ENCODE measurements at regions not wholly inside any gene's neighbourhood (a gene's known extent, or its start where the extent isn't known, plus 50 kb on each side); places are given as distances from the start of the nearest gene placed in this dataset.

DNA sequence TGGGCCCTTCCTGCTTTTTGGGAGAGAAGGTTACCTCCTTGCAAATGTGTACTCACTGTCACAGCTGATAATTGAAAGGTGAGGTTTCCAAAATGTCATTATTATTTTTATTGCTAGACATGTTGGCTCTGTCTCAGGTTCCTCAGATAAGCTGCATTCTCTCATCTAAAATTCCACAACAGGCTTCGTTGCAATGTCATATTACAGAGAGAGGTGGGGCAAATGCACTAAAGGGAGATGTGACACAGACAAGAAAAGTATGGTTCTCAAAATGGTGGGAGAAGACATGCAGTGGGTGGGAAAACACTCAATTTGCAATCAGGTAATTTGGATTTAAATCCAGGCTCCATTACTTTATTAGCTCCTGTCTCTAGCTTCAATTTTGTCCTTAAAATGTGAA is 256.4 kb upstream of the POU3F2 start:
- no peak for DNase-seq

DNA sequence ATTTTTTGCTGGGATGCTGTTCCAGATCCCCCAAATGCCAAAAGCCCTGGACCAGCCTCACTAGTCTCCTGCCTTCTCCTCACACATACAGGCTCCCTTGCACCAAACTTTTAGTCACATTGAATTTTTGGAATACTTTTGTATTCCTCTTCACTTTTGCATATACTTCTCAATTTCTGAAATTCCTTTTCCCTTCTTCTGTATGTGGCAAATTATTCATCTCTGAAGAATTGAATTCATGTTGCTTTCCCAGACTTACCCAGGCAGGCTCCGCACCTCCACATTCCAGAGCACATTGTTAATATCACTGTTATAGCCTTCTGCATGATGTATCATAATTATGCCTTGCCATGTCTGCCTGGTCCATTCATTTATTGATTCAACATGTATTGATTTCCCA is 255.3 kb upstream of the POU3F2 start:
- no peak for DNase-seq

DNA sequence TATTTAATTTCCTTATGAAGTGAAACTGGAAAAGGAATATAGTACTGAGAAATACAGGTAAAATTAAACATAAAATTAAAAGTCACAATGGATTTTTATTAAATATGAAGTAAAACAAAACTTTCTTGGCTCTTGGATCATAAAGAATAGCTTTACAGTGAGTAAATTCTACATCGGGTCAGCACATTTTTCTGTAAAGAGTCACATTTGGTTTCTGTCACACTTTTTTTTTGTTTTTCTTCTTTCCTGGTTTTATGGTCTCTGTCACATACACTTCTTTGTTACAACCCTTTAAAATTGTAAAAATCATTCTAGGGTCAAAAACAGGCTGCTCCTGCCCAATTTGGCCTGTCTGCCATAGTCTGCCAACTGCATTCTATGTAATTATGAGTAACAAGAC is 254.4 kb upstream of the POU3F2 start:
- no peak for DNase-seq

DNA sequence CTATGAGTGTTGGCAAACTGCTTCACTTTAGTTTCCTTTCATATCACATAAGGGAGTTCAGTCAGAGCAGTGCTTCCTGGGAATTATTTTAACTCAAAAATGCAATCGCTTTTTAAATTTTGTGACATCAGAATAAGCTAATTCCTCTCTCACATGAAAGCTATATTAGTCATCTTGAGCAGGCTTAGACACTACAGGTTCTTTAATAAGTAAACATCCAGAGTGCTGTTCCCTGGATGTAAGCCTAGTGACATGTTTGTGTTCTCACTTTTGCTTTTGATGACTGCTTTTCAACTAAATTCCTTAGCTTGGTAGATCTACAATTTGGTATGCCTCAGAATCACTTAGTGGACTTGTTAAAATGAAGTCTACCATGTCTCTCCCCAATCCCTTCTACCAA is 252.7 kb upstream of the POU3F2 start:
- no peak for DNase-seq

DNA sequence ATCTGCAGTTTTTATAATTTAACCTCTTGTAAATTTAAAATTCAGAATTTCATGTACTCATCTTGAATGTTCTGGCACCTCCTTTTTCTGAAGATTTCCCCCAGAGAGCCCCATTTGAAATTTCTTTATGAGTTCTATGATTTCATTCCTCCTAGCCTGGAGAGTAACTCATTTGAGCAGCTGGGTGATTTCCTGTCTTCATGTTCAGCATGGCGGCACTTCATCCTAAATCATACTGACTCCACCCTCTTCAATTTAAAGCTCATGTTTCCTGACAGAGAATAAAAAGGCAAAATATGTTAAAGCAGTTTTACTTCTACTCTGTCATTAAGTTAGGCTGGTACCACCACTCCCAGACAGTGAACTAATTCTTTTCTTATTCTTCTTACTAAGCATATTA is 250.9 kb upstream of the POU3F2 start:
- DNase-seq = no peak

DNA sequence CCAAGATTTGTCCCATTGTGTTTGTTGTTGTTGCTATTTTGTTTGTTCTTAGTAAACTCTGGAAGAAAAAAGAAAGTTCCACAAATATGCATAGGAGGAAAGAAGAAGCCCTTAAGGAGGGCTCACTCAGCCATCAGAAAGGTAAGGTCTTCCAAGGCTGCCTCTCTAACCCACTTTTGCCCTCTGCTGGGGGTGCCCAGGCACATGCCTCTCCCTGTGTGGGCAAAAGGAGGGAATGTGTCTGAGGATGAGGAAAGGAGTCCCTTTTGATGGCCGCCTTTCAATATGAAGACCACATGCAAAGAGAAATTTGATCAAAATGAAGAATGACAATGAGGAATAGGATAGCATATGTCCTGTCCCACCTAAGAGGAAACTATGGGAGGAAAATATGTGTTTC is 248.2 kb upstream of the POU3F2 start:
- no peak for DNase-seq

DNA sequence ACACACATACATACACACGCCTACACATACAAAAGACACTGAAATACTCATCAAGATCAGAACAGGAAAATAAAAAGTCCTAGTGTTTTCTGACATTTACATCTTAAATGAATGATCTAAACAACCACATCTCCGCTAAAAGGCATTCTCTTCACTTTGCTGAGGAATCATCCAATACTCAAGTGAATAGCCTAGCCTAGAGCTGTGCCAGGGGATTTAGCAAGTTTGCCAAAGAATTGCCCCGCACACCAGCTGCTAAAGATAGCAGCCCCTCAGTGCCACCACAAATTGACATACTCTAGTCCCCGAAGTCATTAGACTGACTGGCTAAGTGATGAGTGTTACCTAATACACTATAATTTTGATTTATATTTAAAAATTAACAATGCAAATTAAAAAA is 246.8 kb upstream of the POU3F2 start:
- DNase-seq = no peak

DNA sequence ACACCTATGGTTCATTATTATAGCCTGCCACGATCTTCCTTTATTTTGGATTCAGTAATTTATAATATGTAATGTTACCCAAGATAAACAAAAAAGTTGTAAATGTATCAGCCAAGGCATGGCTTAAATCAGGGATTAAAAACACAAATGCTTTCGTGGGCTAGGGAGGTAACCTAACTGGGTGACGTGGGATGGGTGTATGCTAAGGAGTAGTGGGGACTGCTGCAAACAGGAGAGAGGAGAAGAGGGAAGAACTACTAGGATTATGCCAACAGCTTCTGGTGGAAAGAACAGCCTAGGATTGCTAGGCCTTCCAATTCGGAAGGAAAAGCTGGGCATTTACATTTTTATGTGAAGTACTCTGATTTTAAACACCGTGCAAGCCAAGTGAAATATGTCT is 244.8 kb upstream of the POU3F2 start:
- DNase-seq = no peak

DNA sequence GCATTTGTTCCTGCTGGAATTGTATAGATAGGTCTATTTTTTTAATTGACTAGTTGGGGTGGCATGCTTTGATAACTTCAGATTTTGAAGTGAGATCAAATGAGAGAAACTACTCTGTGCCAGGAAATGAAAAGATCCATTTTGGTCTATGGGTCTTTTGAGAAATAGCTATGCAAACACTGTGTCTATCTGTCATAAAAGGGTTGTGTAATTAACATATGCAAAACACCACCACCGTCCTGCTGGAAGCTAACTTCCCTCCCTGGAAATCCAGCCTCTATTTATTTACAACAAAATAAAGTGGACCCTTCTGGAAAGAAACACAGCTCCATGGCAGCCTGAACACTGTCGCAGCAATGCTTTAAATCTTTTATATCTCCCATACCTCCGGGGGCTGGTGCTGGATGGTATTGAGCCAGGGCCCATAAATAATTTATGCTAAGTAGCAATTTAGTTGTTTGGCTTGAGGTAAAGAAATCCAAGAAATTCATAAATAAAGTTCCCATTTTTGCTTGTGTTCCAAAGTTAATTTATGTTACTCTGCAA is 244.2 kb upstream of the POU3F2 start:
- no peak for DNase-seq

DNA sequence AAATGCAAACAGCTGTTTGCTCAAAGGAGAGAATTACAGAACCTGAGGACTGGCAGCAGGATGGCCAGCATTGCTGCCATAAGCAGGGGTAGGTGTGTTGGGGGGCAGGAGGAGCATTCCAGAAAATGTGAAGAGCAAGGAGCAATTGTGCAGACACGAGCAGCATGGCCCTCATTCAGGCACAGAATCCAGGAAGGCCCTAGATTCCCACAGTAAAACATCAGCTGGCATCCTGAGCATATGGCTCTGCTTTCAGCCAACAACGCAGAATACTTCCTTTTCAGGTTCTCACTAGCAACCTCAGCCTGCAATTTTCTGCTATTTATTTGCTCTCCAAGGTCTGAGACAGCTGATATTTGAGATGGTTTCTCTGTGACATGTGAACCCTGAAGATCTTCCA is 243.4 kb upstream of the POU3F2 start:
- DNase-seq = no peak

DNA sequence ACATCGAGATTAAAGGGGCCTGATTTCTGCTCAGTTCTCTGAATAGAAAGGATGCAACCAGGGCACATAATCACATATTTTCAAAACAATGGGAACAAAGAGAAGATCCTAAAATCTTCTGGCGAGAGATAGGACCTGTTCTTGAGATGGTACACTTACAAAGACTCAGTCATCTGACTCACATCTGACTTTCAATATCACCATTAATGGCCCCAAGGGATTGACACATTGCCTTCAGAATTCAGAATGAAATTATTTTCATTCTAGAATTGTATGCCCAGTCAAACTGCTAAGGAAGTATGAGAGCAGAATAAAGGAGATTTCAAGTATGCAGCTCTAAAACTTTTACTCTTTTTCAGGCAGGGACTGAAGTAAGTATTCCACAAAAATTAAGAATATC is 240.7 kb upstream of the POU3F2 start:
- DNase-seq = no peak

DNA sequence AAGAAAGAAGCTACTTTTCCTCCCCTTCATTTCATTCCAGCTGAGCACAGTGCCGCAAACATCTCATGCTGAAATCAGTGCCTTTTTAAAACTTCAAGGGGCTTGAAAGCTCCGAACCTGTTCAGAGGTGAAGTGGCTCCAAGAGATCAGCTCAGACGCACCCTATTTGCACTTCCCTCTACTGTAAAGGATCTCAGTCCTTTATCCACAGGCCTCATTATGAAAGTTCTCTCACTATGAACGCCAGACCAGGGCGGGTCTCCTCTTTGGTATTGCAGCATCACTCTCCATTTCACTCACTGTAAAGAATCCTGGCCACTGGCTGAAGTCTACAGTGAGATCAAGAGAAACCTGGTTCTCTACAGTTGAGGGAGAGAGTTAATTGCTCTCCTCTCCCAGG is 232.7 kb upstream of the POU3F2 start:
- no peak for DNase-seq

DNA sequence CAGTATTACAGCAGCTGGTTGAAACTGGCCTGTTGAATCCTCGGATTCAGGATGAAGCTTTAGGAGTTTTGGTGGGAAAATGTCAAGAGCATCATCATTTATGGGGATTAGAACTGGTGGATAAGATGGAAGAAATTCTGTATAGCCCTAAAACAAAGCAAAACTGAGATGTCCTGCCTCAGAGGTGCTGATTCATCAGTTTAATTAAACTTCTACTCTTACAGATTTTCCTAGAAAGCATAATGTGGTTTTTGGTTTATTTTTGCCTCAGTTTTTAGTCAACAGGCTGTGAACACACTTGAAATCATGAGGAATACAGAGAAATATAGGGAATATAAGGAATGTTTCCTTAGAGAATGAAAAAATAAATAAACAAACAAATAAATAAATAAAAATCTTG is 228.7 kb upstream of the POU3F2 start:
- DNase-seq = no peak

DNA sequence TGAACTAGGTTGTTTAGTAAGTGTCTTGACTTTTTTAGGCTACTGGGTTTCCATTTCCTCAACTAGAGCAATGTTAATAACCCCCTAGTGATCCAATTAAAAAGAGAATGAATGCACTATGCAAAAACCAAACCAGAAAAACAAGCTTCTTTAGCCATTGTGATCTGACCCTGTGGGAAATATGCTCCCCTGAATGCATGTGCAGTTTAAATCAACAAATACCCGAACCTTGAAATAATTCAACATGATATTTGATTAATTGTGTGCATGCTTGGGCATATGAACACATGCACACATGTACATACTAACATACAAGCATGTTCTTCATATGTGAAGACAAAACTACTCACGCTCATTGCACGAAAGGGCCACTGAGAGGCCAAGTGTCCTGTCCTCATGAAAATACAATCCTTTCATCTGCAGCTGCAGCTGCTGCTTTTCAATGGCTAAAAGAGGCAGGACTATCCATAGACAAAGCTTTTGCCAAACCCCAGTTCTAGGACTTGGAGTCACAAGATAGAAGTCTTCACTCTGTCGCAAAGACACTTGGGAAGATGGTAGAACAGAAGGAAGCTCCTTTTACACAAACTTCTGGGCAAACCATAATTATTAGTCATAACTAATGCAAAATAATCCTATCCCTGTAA is 207.1 kb upstream of the POU3F2 start:
- no peak for DNase-seq

DNA sequence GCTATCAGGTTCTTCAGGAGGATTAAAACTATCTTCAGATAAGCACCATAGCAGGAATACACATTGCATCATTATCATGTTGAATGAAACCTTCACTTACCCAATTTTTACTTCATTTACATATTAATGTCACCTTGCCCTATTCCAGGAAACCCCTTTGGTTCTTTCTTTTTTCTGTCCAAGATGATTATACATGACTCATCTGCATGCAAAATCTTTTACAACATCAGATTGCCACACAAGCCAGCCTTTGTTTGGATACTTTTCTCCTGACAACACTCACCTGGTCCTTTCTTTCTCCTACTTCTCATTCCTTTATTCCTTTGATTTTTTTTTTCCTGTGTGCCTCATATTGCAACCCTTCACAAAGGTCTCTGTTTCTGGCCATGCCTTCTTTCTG is 200.5 kb upstream of the POU3F2 start:
- no peak for DNase-seq

DNA sequence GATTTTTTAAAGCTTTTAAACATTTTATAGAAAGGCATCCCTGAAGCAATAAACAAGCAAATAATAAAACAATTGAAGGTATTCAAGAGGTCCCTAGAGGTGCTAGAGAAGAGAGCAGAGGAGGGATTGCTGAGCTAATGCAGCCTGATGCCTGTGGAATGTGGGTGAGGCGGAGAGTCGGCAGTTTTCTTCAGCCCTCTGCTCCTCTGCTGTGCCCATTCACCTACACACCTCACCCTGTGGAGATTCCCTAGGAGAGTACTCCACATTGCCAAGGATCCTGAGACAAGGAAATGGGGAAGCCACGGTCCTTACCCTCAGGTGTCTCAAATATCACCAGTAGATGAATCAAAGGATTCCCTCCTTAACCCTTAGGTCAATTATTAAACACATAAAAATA is 199.8 kb upstream of the POU3F2 start:
- DNase-seq = no peak

DNA sequence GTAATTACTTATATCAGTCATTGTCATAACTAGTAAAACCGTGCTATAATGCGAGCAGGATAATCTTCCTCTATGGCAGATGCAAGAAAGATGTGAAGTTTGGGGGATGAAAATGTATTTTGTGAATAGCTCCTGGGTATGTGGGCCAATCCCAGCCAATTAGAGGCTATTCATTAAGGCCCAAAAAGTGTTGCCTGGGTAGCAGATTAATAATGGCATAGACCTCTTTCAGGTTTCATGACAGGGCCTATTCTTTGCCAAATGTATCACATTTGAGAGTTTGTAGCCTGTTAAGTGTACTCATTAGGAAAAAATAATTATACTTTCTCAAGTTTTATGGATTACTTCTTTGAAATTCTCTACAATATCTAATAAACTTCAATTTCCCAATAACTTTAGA is 199.2 kb upstream of the POU3F2 start:
- no peak for DNase-seq

DNA sequence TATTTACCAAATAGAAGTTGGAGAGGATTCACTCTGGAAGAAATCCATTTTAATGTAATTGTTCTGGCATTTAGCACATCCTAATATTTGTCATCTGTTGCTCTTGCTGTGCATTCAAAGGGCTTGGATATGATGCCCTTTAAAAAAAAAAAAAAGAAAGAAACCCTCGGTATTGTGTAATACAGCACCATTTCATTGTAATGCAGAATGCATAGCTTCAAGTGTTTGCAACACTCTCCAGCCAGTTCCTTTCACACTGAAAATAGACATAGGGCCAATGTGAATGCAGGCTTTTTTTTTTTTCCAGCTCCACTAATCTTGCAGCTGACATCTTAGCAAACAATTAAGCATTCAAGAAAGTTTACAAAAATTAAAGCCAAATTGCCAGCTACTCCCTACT is 197.4 kb upstream of the POU3F2 start:
- DNase-seq = no peak

DNA sequence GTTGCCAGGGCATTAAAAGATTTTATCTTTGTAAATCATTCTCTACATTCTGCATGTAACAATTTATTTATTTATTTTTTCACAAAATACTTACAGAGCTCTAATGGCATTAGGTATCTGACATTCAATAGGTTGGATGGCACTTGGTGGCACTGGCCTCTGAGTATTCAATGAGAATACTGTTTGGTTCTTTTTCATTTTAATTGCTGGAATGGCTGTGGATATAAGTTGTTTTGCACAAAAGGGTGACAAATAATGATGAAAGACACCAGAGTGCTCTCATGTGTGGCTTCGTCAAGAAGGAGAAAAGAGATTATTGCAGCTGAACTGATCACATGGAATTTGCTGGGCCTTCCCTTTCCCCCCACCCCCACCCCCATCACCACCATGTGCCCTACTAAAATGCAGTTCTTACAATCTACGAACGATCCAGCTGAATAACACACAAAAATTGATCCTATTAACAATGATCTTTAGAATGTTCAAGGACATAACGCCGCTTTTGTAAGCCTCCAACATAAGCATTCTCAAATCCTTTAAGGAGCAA is 195.2 kb upstream of the POU3F2 start:
- DNase-seq = no peak

DNA sequence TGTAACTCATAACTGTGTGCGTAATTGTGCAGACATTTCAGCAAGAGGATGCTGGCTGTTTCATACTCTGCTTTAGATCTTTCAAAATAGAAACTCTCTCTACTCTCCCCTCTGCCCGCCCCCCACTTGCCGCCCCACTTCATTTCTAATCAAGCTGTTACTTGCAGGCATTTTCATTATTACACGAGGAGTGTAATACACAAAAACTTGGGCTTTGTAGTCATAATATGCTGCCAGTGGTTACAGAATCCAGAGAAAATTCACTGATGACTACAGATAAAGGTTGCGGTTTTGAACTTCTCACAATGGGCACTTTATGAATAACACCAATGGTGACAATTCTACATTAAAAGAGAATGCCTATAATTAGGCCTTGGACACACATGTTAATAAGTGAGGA is 194.0 kb upstream of the POU3F2 start:
- DNase-seq = no peak

DNA sequence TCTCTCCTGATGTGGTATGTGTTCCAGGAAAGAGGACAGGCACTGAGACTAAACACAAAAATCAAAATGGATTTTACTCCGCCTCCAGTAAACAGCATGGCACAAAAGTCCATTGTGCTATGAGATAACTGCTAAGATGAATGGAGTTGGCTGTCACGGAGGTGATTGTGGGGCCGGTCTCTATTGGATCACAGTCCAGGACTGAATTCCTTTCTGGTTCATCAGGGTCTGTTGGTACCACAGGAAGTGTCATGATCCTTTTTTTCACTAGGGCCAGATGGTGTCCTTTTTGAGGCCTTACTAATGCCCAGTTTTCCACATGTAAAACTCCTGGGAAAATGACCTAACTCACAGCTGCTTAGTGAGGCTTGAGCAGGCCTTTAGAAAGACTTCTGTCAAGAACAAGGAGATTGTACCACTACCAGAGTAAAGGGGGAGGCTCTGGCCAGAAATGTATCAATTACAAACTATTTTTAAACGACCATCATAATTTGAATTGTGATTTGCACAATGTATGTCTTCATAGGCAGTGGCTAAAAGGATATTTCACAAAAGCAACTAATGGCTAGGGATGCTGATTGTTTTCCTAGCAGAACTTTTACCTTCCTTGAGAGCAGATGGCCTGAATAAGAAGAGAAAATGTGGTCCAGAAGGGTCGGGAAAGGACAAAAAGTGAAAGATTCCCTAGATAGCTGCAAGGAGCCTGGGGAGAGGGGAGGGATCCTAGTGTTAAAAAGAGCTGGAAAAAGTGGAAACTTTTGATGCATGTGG is 192.2 kb upstream of the POU3F2 start:
- no peak for DNase-seq

DNA sequence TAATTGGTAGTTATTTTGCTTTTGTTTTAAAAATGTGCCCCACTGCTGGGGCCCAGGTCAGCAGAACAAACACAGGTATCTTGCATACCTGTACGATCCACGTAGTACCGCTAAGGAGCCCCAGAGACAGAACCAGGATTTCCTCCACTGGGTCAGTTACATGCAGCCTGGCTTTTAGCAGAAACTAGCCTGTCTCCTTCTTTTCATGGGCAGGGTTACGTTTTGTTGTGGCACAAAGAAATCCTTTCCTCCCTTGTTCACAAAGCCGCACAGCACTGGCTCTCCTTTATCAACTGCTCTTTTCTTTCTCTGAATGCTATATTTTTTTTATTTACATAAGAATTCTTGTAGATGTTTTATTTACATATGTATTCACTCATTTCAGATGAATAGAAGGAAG is 190.3 kb upstream of the POU3F2 start:
- DNase-seq = no peak

DNA sequence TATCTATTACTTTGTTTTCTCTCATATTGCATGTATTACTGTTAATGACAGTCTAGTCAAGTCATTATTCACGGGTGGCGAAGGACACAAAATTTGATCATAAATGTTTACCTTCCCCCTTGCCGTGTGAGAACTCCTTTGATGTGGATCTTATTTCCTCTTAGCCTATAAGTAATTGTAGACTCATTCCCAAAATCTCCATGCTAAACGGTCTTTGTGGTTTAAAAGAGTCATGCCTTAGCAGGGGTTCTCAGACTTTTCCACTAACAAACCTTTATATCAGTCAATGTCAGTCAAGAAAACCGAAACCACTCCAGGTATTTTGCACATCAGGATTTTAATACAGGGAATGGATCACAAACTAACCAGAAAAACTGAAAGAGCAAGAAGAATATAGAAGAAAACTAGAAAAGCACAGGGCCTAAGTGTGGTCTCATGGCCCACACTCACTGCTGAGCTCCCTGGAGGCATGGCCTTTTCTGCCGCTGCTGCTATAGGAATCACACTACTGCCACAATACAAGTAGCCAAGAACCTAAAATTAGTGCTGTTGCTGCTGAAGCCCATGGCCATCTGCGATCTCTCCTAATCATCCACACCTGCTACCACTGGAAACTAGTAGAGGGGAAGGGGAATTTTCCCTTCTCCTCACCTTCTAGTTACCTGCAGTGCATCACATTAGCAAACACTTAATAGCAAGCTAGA is 186.0 kb upstream of the POU3F2 start:
- no peak for DNase-seq

DNA sequence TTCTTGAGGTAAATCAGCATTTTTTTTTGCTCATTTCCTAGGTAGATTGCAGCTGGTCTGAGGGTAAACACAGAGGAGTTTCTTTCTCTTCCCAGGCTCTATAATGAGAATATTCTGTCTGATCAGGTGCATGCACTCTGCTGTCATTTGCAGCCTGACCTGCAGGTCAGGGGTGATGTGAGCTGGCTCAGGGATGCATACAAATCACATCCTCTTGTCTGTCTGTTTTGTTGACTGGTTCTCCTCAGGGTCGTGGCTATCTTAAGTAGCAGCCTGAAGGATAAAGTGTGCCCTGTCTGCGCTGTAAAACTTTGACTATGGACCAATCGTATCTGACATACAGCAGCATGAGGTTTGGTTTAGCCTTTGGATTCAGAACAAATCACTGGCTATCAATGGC is 183.4 kb upstream of the POU3F2 start:
- DNase-seq = no peak

All from activated CD4-positive, alpha-beta T cell treated with anti-CD3 and anti-CD28 coated beads for 1 hour (primary cell).